ENCODE measurements at regions not wholly inside any gene's neighbourhood (a gene's known extent, or its start where the extent isn't known, plus 50 kb on each side); places are given as distances from the start of the nearest gene placed in this dataset.

DNA sequence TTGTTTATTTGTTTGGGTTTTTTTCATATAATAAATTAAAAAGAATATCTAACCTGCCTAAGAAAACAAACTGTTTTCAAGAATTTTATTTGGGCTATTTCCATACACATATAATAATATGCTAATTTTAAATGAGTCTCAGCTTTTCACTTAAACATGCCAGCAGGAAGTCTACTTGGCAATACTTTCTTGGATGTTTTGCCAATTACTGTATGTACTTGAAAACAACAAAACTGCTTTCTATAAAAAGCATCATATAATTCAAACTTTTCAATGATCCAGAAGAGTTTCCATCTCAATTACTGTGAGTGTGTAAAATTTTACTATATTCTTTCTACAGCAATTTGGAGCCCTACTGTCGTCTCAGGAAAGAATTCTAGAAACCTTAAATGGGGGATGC is 961.2 kb downstream of the PCDH17 start:
- intact Hi-C loops (cut with micrococcal nuclease), result no loop called here
- H3K36me3 Mint-ChIP-seq (ENCODE audit: low read depth), result no peaks in the 10 kb centered on the region

GRCh38 chr13:58594747-58595600 is 963.4 kb downstream of the PCDH17 start:
- no peaks in the 10 kb centered on the region for H3K27me3 Mint-ChIP-seq (ENCODE audit: low read depth)
- H3K4me1 Mint-ChIP-seq (ENCODE audit: low read depth), result no peaks in the 10 kb centered on the region
- DNase-seq (ENCODE audit: low spot score), result no peak
- intact Hi-C loops (cut with micrococcal nuclease), result no loop called here
- peaks cover 26% of the 10 kb centered on the region for H3K9me3 Mint-ChIP-seq
- no peak overlapping the region for H3K27ac Mint-ChIP-seq
- H3K4me3 Mint-ChIP-seq (ENCODE audit: low read depth), result no peak overlapping the region
- no peaks in the 10 kb centered on the region for H3K36me3 Mint-ChIP-seq (ENCODE audit: low read depth)

More for the DNA sequence above, 961.2 kb downstream of the PCDH17 start:
- Mint-ChIP-seq H3K27ac (no peak overlapping the region), H3K4me1 (ENCODE audit: low read depth) (no peaks in the 10 kb centered on the region), H3K27me3 (ENCODE audit: low read depth) (no peaks in the 10 kb centered on the region), H3K4me3 (ENCODE audit: low read depth) (no peak overlapping the region), H3K9me3 (peaks cover 23% of the 10 kb centered on the region)
- no peak for DNase-seq (ENCODE audit: low spot score)

GRCh38 chr13:58597552-58597951 is 966.0 kb downstream of the PCDH17 start:
- no peak overlapping the region for H3K4me3 Mint-ChIP-seq (ENCODE audit: low read depth)
- H3K27ac Mint-ChIP-seq, result no peak overlapping the region
- no peak for DNase-seq (ENCODE audit: low spot score)
- H3K4me1 Mint-ChIP-seq (ENCODE audit: low read depth), result no peaks in the 10 kb centered on the region
- H3K9me3 Mint-ChIP-seq, result peaks cover 30% of the 10 kb centered on the region
- no peaks in the 10 kb centered on the region for H3K36me3 Mint-ChIP-seq (ENCODE audit: low read depth)
- intact Hi-C loops (cut with micrococcal nuclease), result no loop called here
- no peaks in the 10 kb centered on the region for H3K27me3 Mint-ChIP-seq (ENCODE audit: low read depth)

DNA sequence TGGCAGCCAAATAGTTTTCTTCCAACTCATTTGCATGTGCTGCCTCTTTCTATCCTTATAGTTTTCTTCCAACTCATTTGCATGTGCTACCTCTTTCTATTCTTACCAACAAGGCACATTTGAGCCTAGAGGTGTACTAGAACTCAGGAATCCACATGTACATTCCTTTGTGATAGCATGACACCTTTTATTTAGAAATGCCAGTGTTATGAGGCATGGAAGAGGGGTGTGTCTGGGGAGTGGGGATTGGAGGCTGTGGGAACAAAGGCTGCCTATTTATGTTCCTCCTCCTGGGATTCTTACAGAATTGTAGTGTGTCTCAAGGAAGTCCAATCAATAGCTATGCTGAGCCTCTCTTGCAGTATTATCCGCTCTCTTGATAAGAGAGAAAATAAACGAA is 966.7 kb downstream of the PCDH17 start:
- Mint-ChIP-seq H3K4me3 (ENCODE audit: low read depth) (no peak overlapping the region), H3K4me1 (ENCODE audit: low read depth) (no peaks in the 10 kb centered on the region), H3K27me3 (ENCODE audit: low read depth) (no peaks in the 10 kb centered on the region), H3K9me3 (peaks cover 28% of the 10 kb centered on the region), H3K36me3 (ENCODE audit: low read depth) (no peaks in the 10 kb centered on the region), H3K27ac (no peak overlapping the region)
- no peak for DNase-seq (ENCODE audit: low spot score)
- intact Hi-C loops (cut with micrococcal nuclease), result no loop called here

- H3K9me3 Mint-ChIP-seq, result peaks cover 51% of the 10 kb centered on the region
- DNase-seq (ENCODE audit: low spot score), result no peak
- H3K4me1 Mint-ChIP-seq (ENCODE audit: low read depth), result no peaks in the 10 kb centered on the region
- H3K27me3 Mint-ChIP-seq (ENCODE audit: low read depth), result no peaks in the 10 kb centered on the region
- no peak overlapping the region for H3K27ac Mint-ChIP-seq
- no peaks in the 10 kb centered on the region for H3K36me3 Mint-ChIP-seq (ENCODE audit: low read depth)
- intact Hi-C loops (cut with micrococcal nuclease), result no loop called here
- no peak overlapping the region for H3K4me3 Mint-ChIP-seq (ENCODE audit: low read depth)
Measured at GRCh38 chr13:58611117-58611516, 979.6 kb downstream of the PCDH17 start.

DNA sequence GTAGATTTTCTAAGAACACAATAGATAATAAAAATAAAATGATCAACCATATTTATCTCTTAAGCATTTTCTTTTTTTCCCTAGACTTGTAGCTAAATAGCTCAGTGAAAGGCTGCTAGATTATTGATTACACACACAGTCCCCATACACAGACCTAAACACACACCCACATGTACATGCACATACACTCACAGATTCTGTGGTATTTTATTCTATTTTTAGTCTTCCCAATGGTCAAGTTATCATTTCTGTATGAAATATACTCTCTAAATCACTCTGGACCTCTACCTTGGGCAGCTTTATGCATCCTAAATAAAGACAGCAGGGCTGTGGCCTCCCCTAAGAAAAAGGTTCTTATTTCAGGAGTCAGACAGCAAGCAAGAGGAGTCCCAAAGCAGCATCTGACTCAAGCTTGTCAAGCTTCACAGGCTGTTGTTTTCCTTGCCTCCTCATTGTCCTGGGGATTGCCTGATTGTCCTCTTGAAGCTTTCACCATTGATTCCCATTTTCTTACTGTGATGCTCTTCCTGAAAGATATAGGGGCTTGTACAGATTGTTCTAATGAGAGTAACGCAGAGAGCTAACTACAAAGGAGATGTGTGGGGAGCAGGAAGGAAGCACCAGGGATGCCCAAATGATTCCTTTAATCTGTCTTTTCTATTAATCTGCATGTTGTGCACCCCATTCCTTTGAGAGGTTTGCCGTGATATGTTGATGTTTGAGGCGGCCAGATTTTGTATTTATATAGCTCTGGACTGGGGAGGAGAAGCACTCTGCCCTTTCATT is 986.5 kb downstream of the PCDH17 start:
- intact Hi-C loops (cut with micrococcal nuclease), result no loop called here
- Mint-ChIP-seq H3K4me1 (ENCODE audit: low read depth) (no peaks in the 10 kb centered on the region), H3K27ac (no peak overlapping the region)

DNA sequence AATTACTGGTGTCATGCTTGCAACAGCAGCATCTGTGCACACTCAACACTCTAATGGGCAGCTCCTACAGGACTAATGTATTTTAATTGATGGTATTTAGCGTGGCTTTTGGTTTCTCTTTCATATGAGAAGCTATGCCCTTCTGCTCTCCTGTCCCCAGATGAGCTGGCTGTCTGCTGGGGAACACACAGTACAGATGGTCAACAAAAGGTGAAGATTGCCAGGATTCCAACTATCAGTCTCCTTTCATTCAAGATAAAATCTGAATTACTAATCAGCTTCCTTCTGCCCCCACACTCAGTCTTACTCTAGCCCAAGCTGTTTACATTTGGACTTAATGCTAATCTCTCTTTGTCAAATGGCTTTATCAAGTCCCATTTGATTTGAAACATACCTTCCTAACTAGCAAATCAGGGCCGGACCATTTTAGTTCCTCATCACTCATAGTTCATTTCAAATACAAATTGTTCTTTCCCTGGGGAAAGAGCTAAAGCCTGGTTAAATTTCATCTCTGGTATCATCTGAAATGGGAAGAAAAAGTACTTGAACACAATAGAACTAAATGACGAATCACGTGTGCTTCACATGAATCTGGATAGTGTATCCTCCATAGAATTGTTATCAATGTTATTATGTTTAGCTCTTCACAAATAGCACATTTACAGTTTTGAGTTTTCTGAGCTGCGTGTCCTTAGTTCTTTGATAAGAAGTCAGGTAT is 988.0 kb downstream of the PCDH17 start:
- Mint-ChIP-seq H3K36me3 (ENCODE audit: low read depth) (no peaks in the 10 kb centered on the region), H3K27me3 (ENCODE audit: low read depth) (no peaks in the 10 kb centered on the region), H3K9me3 (peaks cover 16% of the 10 kb centered on the region), H3K4me3 (ENCODE audit: low read depth) (no peak overlapping the region), H3K4me1 (ENCODE audit: low read depth) (no peaks in the 10 kb centered on the region), H3K27ac (no peak overlapping the region)
- no peak for DNase-seq (ENCODE audit: low spot score)
- intact Hi-C loops (cut with micrococcal nuclease), result no loop called here

More for the DNA sequence above, 986.5 kb downstream of the PCDH17 start:
- no peaks in the 10 kb centered on the region for H3K36me3 Mint-ChIP-seq (ENCODE audit: low read depth)
- H3K9me3 Mint-ChIP-seq, result peaks cover 29% of the 10 kb centered on the region
- no peak for DNase-seq (ENCODE audit: low spot score)
- no peaks in the 10 kb centered on the region for H3K27me3 Mint-ChIP-seq (ENCODE audit: low read depth)
- no peak overlapping the region for H3K4me3 Mint-ChIP-seq (ENCODE audit: low read depth)

- Mint-ChIP-seq H3K27ac (no peak overlapping the region), H3K27me3 (ENCODE audit: low read depth) (no peaks in the 10 kb centered on the region), H3K4me3 (ENCODE audit: low read depth) (no peak overlapping the region), H3K9me3 (peaks cover 11% of the 10 kb centered on the region), H3K4me1 (ENCODE audit: low read depth) (no peaks in the 10 kb centered on the region), H3K36me3 (ENCODE audit: low read depth) (no peaks in the 10 kb centered on the region)
- intact Hi-C loops (cut with micrococcal nuclease), result no loop called here
- DNase-seq (ENCODE audit: low spot score), result no peak
Measured at GRCh38 chr13:58620176-58620575, 988.6 kb downstream of the PCDH17 start.

DNA sequence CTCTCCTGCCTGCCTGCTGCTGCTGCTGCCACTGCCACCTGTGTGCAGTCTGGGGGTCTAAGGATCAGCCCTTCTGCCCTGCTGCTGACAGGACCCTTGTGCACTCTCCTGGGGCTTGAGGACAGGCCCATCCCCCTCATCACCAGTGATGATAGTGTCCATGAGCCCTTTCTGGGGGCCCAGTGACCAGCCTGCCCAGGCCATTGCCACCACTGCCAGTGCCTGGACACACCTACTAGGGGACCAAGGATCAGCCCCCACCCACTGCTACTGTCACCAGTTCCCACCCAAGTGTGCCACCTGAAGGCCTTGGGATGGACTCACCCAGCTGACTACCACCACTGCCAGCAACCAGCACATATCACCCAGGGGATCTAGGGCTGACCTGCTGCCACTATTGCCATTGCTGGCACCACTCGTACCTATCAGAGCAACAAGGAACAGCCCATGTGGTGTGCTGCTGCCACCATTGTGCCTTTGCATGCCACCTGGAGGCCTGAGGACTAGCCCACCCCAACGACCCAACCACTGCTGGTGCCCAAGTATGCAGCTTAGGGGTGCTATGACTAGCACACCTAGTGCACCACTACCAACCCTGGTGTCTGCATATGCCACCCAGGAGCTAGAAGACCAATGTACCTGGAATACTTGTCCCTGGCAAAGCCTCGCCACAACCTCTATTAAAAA is 994.3 kb downstream of the PCDH17 start:
- no peaks in the 10 kb centered on the region for H3K27me3 Mint-ChIP-seq (ENCODE audit: low read depth)
- no peak for DNase-seq (ENCODE audit: low spot score)
- no peaks in the 10 kb centered on the region for H3K36me3 Mint-ChIP-seq (ENCODE audit: low read depth)
- no peaks in the 10 kb centered on the region for H3K4me1 Mint-ChIP-seq (ENCODE audit: low read depth)
- no peak overlapping the region for H3K4me3 Mint-ChIP-seq (ENCODE audit: low read depth)
- intact Hi-C loops (cut with micrococcal nuclease), result no loop called here
- H3K9me3 Mint-ChIP-seq, result peaks cover 31% of the 10 kb centered on the region
- no peak overlapping the region for H3K27ac Mint-ChIP-seq

DNA sequence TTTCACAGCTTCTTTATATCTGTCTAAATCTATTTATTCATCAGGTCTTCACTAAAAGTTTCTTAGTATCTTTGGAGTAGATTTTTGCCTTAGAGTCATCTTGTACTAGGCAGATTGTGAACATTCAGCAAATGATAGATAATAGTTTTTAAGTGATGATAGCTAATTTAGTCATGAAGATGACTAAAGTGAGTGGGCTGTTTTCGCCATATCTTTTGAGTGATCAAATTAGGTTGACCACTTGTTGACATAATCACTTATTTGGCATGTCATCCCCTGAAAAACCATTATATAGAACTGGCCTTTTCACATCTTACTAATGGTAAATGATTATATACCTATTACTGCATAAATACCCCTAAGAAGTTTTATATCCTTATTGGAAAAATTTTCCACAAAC is 999.2 kb downstream of the PCDH17 start:
- H3K9me3 Mint-ChIP-seq, result peaks cover 39% of the 10 kb centered on the region
- no peaks in the 10 kb centered on the region for H3K36me3 Mint-ChIP-seq (ENCODE audit: low read depth)
- H3K27me3 Mint-ChIP-seq (ENCODE audit: low read depth), result no peaks in the 10 kb centered on the region
- DNase-seq (ENCODE audit: low spot score), result no peak
- no peak overlapping the region for H3K4me3 Mint-ChIP-seq (ENCODE audit: low read depth)
- H3K4me1 Mint-ChIP-seq (ENCODE audit: low read depth), result no peaks in the 10 kb centered on the region
- intact Hi-C loops (cut with micrococcal nuclease), result no loop called here
- no peak overlapping the region for H3K27ac Mint-ChIP-seq

DNA sequence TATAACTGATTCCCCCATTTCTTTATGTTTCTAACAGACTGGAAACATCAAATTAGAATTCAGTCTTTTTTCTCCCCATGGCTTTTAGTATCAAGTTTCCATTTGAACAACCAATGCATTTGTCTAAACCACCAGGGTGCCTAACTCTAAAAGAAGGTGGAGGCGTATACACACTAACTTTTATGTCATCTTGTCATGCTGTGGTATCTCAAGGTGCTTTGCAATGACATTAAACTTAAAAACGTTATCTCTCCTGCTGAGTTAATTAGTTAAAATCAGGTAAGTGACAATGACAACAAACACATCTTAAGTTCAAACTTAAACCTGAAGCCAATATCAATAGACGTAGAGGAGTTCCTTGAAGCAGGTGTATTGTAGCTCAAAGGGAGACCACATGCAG is 1001.7 kb downstream of the PCDH17 start:
- Mint-ChIP-seq H3K27me3 (ENCODE audit: low read depth) (no peaks in the 10 kb centered on the region), H3K4me1 (ENCODE audit: low read depth) (no peaks in the 10 kb centered on the region), H3K9me3 (peaks cover 17% of the 10 kb centered on the region), H3K4me3 (ENCODE audit: low read depth) (no peak overlapping the region), H3K36me3 (ENCODE audit: low read depth) (no peaks in the 10 kb centered on the region), H3K27ac (no peak overlapping the region)
- intact Hi-C loops (cut with micrococcal nuclease), result no loop called here
- no peak for DNase-seq (ENCODE audit: low spot score)

GRCh38 chr13:58655086-58655485 is 1023.5 kb downstream of the PCDH17 start:
- no peaks in the 10 kb centered on the region for H3K4me1 Mint-ChIP-seq (ENCODE audit: low read depth)
- intact Hi-C loops (cut with micrococcal nuclease), result no loop called here
- no peaks in the 10 kb centered on the region for H3K27me3 Mint-ChIP-seq (ENCODE audit: low read depth)
- no peak overlapping the region for H3K4me3 Mint-ChIP-seq (ENCODE audit: low read depth)
- H3K36me3 Mint-ChIP-seq (ENCODE audit: low read depth), result no peaks in the 10 kb centered on the region
- no peak overlapping the region for H3K27ac Mint-ChIP-seq
- DNase-seq (ENCODE audit: low spot score), result no peak
- H3K9me3 Mint-ChIP-seq, result peaks cover 17% of the 10 kb centered on the region

Measured in activated T-helper 2 cell treated with anti-CD3 and anti-CD28 coated beads, Interferon-gamma antibody, Interleukin-2, Interleukin-4, amounts not matched to agents 10 μg/mL and 5 μg/mL and 100 μg/mL, durations not matched to agents 14 hours and 24 hours and 36 hours (primary cell).